ENCODE measurements at regions not wholly inside any gene's neighbourhood (a gene's known extent, or its start where the extent isn't known, plus 50 kb on each side); places are given as distances from the start of the nearest gene placed in this dataset.

- no peaks in the 10 kb centered on the region for H3K27me3 Mint-ChIP-seq (ENCODE audit: low read depth)
- no peak overlapping the region for H3K4me3 Mint-ChIP-seq
- H3K9me3 Mint-ChIP-seq (ENCODE audit: insufficient read depth), result no peaks in the 10 kb centered on the region
- no peak for ATAC-seq
- no peaks in the 10 kb centered on the region for H3K36me3 Mint-ChIP-seq (ENCODE audit: low read depth)
- H3K27ac Mint-ChIP-seq, result no peak overlapping the region
- POLR2A ChIA-PET, result no interaction called here
- no peaks in the 10 kb centered on the region for H3K4me1 Mint-ChIP-seq (ENCODE audit: low read depth)
- DNase-seq, result no peak
- CTCF ChIA-PET, result no interaction called here
Observed at GRCh38 chr18:66764230-66764629, 160.3 kb upstream of the CDH19 start.

- DNase-seq (no peak), ATAC-seq (no peak)
- no peaks in the 10 kb centered on the region for H3K9me3 Mint-ChIP-seq (ENCODE audit: insufficient read depth)
- no peak overlapping the region for H3K4me3 Mint-ChIP-seq
- no peaks in the 10 kb centered on the region for H3K4me1 Mint-ChIP-seq (ENCODE audit: low read depth)
- ChIA-PET POLR2A (no interaction called here), CTCF (no interaction called here)
- H3K27ac Mint-ChIP-seq, result no peak overlapping the region
- no peaks in the 10 kb centered on the region for H3K27me3 Mint-ChIP-seq (ENCODE audit: low read depth)
- no peaks in the 10 kb centered on the region for H3K36me3 Mint-ChIP-seq (ENCODE audit: low read depth)
Observed at GRCh38 chr18:66761166-66761565, 157.3 kb upstream of the CDH19 start.

GRCh38 chr18:66760559-66760958 lies 156.7 kb upstream of the CDH19 start:
- no peaks in the 10 kb centered on the region for H3K27me3 Mint-ChIP-seq (ENCODE audit: low read depth)
- no peak for ATAC-seq
- H3K4me3 Mint-ChIP-seq, result no peak overlapping the region
- no peaks in the 10 kb centered on the region for H3K9me3 Mint-ChIP-seq (ENCODE audit: insufficient read depth)
- no peaks in the 10 kb centered on the region for H3K4me1 Mint-ChIP-seq (ENCODE audit: low read depth)
- no peaks in the 10 kb centered on the region for H3K36me3 Mint-ChIP-seq (ENCODE audit: low read depth)
- CTCF ChIA-PET, result no interaction called here
- DNase-seq, result no peak
- H3K27ac Mint-ChIP-seq, result no peak overlapping the region
- POLR2A ChIA-PET, result no interaction called here

GRCh38 chr18:66759050-66759828 lies 155.3 kb upstream of the CDH19 start:
- ATAC-seq (no peak), DNase-seq (no peak)
- no peak overlapping the region for H3K27ac Mint-ChIP-seq
- no peaks in the 10 kb centered on the region for H3K36me3 Mint-ChIP-seq (ENCODE audit: low read depth)
- H3K27me3 Mint-ChIP-seq (ENCODE audit: low read depth), result no peaks in the 10 kb centered on the region
- ChIA-PET POLR2A (no interaction called here), CTCF (interaction anchor here (1.0 kb wide), 1 partner anchor 14 kb away, joined by 4 read pairs; no protein-coding TSS in a partner anchor)
- no peak overlapping the region for H3K4me3 Mint-ChIP-seq
- no peaks in the 10 kb centered on the region for H3K9me3 Mint-ChIP-seq (ENCODE audit: insufficient read depth)
- H3K4me1 Mint-ChIP-seq (ENCODE audit: low read depth), result no peaks in the 10 kb centered on the region

GRCh38 chr18:66757946-66758345 lies 154.1 kb upstream of the CDH19 start:
- Mint-ChIP-seq H3K27me3 (ENCODE audit: low read depth) (no peaks in the 10 kb centered on the region), H3K4me1 (ENCODE audit: low read depth) (no peaks in the 10 kb centered on the region), H3K36me3 (ENCODE audit: low read depth) (no peaks in the 10 kb centered on the region), H3K27ac (no peak overlapping the region), H3K9me3 (ENCODE audit: insufficient read depth) (no peaks in the 10 kb centered on the region), H3K4me3 (no peak overlapping the region)
- ChIA-PET POLR2A (no interaction called here), CTCF (no interaction called here)
- ATAC-seq (no peak), DNase-seq (no peak)

- DNase-seq (no peak), ATAC-seq (no peak)
- ChIA-PET POLR2A (no interaction called here), CTCF (no interaction called here)
- H3K9me3 Mint-ChIP-seq (ENCODE audit: insufficient read depth), result no peaks in the 10 kb centered on the region
- no peaks in the 10 kb centered on the region for H3K36me3 Mint-ChIP-seq (ENCODE audit: low read depth)
- no peak overlapping the region for H3K27ac Mint-ChIP-seq
- no peaks in the 10 kb centered on the region for H3K4me1 Mint-ChIP-seq (ENCODE audit: low read depth)
- no peak overlapping the region for H3K4me3 Mint-ChIP-seq
- no peaks in the 10 kb centered on the region for H3K27me3 Mint-ChIP-seq (ENCODE audit: low read depth)
Observed at GRCh38 chr18:66754335-66754734, 150.4 kb upstream of the CDH19 start.

- Mint-ChIP-seq H3K36me3 (ENCODE audit: low read depth) (no peaks in the 10 kb centered on the region), H3K4me3 (no peak overlapping the region), H3K27me3 (ENCODE audit: low read depth) (no peaks in the 10 kb centered on the region), H3K4me1 (ENCODE audit: low read depth) (no peaks in the 10 kb centered on the region), H3K27ac (no peak overlapping the region), H3K9me3 (ENCODE audit: insufficient read depth) (no peaks in the 10 kb centered on the region)
- ChIA-PET POLR2A (no interaction called here), CTCF (no interaction called here)
- ATAC-seq, result no peak
- no peak for DNase-seq
Observed at GRCh38 chr18:66752733-66753132, 148.8 kb upstream of the CDH19 start.

- DNase-seq, result no peak
- Mint-ChIP-seq H3K27me3 (ENCODE audit: low read depth) (no peaks in the 10 kb centered on the region), H3K4me1 (ENCODE audit: low read depth) (no peaks in the 10 kb centered on the region), H3K9me3 (ENCODE audit: insufficient read depth) (no peaks in the 10 kb centered on the region), H3K4me3 (no peak overlapping the region), H3K36me3 (ENCODE audit: low read depth) (no peaks in the 10 kb centered on the region), H3K27ac (no peak overlapping the region)
- ChIA-PET CTCF (interaction anchor here (1.1 kb wide), 1 partner anchor 1155 kb away, joined by 3 read pairs; no protein-coding TSS in a partner anchor), POLR2A (no interaction called here)
- ATAC-seq, result no peak
Observed at GRCh38 chr18:66749481-66750035, 145.7 kb upstream of the CDH19 start.

GRCh38 chr18:66749030-66749429 lies 145.1 kb upstream of the CDH19 start:
- Mint-ChIP-seq H3K9me3 (ENCODE audit: insufficient read depth) (no peaks in the 10 kb centered on the region), H3K4me3 (no peak overlapping the region), H3K4me1 (ENCODE audit: low read depth) (no peaks in the 10 kb centered on the region), H3K36me3 (ENCODE audit: low read depth) (no peaks in the 10 kb centered on the region), H3K27ac (no peak overlapping the region), H3K27me3 (ENCODE audit: low read depth) (no peaks in the 10 kb centered on the region)
- POLR2A ChIA-PET, result no interaction called here
- CTCF ChIA-PET, result interaction anchor here (1.1 kb wide), 1 partner anchor 1154 kb away, joined by 3 read pairs; no protein-coding TSS in a partner anchor
- ATAC-seq, result no peak
- DNase-seq, result no peak

- Mint-ChIP-seq H3K27me3 (ENCODE audit: low read depth) (no peaks in the 10 kb centered on the region), H3K27ac (no peak overlapping the region), H3K9me3 (ENCODE audit: insufficient read depth) (peaks cover 10% of the 10 kb centered on the region), H3K36me3 (ENCODE audit: low read depth) (no peaks in the 10 kb centered on the region), H3K4me3 (no peak overlapping the region), H3K4me1 (ENCODE audit: low read depth) (no peaks in the 10 kb centered on the region)
- ATAC-seq (no peak), DNase-seq (no peak)
- CTCF ChIA-PET, result no interaction called here
- POLR2A ChIA-PET, result interaction anchor here (0.7 kb wide), 1 partner anchor 25 kb away, joined by 4 read pairs; no protein-coding TSS in a partner anchor
Observed at GRCh38 chr18:66742832-66743231, 138.9 kb upstream of the CDH19 start.

- Mint-ChIP-seq H3K9me3 (ENCODE audit: insufficient read depth) (no peaks in the 10 kb centered on the region), H3K4me1 (ENCODE audit: low read depth) (no peaks in the 10 kb centered on the region), H3K4me3 (no peak overlapping the region), H3K36me3 (ENCODE audit: low read depth) (no peaks in the 10 kb centered on the region), H3K27me3 (ENCODE audit: low read depth) (no peaks in the 10 kb centered on the region), H3K27ac (no peak overlapping the region)
- CTCF ChIA-PET, result no interaction called here
- POLR2A ChIA-PET, result no interaction called here
- no peak for ATAC-seq
- DNase-seq, result no peak
Observed at GRCh38 chr18:66735933-66736332, 132.0 kb upstream of the CDH19 start.

GRCh38 chr18:66734451-66734850 lies 130.6 kb upstream of the CDH19 start:
- H3K9me3 Mint-ChIP-seq (ENCODE audit: insufficient read depth), result no peaks in the 10 kb centered on the region
- CTCF ChIA-PET, result no interaction called here
- no peak overlapping the region for H3K4me3 Mint-ChIP-seq
- no peaks in the 10 kb centered on the region for H3K27me3 Mint-ChIP-seq (ENCODE audit: low read depth)
- no peak overlapping the region for H3K27ac Mint-ChIP-seq
- ATAC-seq (no peak), DNase-seq (no peak)
- H3K4me1 Mint-ChIP-seq (ENCODE audit: low read depth), result no peaks in the 10 kb centered on the region
- POLR2A ChIA-PET, result no interaction called here
- no peaks in the 10 kb centered on the region for H3K36me3 Mint-ChIP-seq (ENCODE audit: low read depth)

- Mint-ChIP-seq H3K27ac (no peak overlapping the region), H3K4me1 (ENCODE audit: low read depth) (no peaks in the 10 kb centered on the region), H3K27me3 (ENCODE audit: low read depth) (no peaks in the 10 kb centered on the region), H3K36me3 (ENCODE audit: low read depth) (no peaks in the 10 kb centered on the region), H3K4me3 (no peak overlapping the region), H3K9me3 (ENCODE audit: insufficient read depth) (no peaks in the 10 kb centered on the region)
- CTCF ChIA-PET, result no interaction called here
- POLR2A ChIA-PET, result no interaction called here
- ATAC-seq (no peak), DNase-seq (no peak)
Observed at GRCh38 chr18:66731890-66732289, 128.0 kb upstream of the CDH19 start.

Measured in activated CD8-positive, alpha-beta T cell treated with anti-CD3 and anti-CD28 coated beads, Interleukin-2, amount 10 ng/mL, durations not matched to agents 7 days and 5 days (primary cell).